IMR-90 (cell line): ENCODE measurements at regions not wholly inside any gene's neighbourhood (a gene's known extent, or its start where the extent isn't known, plus 50 kb on each side); places are given as distances from the start of the nearest gene placed in this dataset.

Experiments
- ATAC-seq: fragments of 200-7000 bp; cut with Tn5 transposase; 2 replicates; pipeline ENCODE4 v1.9.1; 2020; ENCODE audit warnings: low read depth, mild to moderate bottlenecking, moderate library complexity
- BruUV-seq: library from RNA; stranded (reverse); fragments of 400-500 nt; replicated peaks from 2 replicates; lab custom pipeline; 2021; lab: Mats Ljungman, UMichigan
- CTCF ChIA-PET: fragments of 300-600 bp; formaldehyde crosslinking; extraction: SDS; loops from one replicate; lab custom pipeline; 2021; ENCODE audit warnings: antibody characterized with exemption; lab: Yijun Ruan, JAX
- POLR2A ChIA-PET: fragments of 300-600 bp; sonication (Branson Sonifier 250); formaldehyde crosslinking; loops from one replicate; lab custom pipeline; 2022; ENCODE audit warnings: antibody characterized with exemption; ENCODE audit not compliant: unreplicated experiment; lab: Charles Lee
- DNase-seq: peaks from one replicate; pipeline ENCODE4 v3.0.0; 2013
- H2AFZ ChIP-seq: replicated peaks from 2 replicates; pipeline ENCODE3; 2013; ENCODE audit warnings: low read length, mild to moderate bottlenecking; ENCODE audit not compliant: poor library complexity
- H2AK5ac ChIP-seq: 2 replicates; pipeline ENCODE4 v1.6.1; 2013; ENCODE audit warnings: low read depth, low read length, inconsistent platforms
- H2AK9ac ChIP-seq: replicated peaks from 2 replicates; pipeline ENCODE3; 2013; ENCODE audit warnings: mild to moderate bottlenecking, low read depth, low read length, moderate library complexity; ENCODE audit not compliant: poor library complexity
- H2BK120ac ChIP-seq: 2 replicates; pipeline ENCODE4 v1.6.1; 2013; ENCODE audit warnings: low read depth, low read length, inconsistent platforms
- H2BK15ac ChIP-seq: 3 replicates; pipeline ENCODE4 v1.6.1; 2013; ENCODE audit warnings: low read depth, low read length, inconsistent platforms
- H2BK20ac ChIP-seq: 2 replicates; pipeline ENCODE4 v1.6.1; 2013; ENCODE audit warnings: low read depth, mild to moderate bottlenecking, inconsistent platforms, low read length, moderate library complexity
- H2BK5ac ChIP-seq: 2 replicates; pipeline ENCODE4 v1.6.1; 2013; ENCODE audit warnings: mild to moderate bottlenecking, low read depth, low read length, inconsistent platforms; ENCODE audit not compliant: poor library complexity, severe bottlenecking
- H3K14ac ChIP-seq: replicated peaks from 2 replicates; pipeline ENCODE4 v1.6.1; 2013; ENCODE audit warnings: low read depth, low read length, inconsistent platforms
- H3K18ac ChIP-seq: 2 replicates; pipeline ENCODE4 v1.6.1; 2013; ENCODE audit warnings: low read depth, low read length, control low read depth
- H3K23ac ChIP-seq: 2 replicates; pipeline ENCODE4 v1.6.1; 2013; ENCODE audit warnings: low read depth, low read length, inconsistent platforms
- H3K27ac ChIP-seq: 2 replicates; pipeline ENCODE4 v1.5.1; 2013; ENCODE audit warnings: mild to moderate bottlenecking, control low read depth, low read length; ENCODE audit not compliant: insufficient read depth
- H3K27me3 ChIP-seq: 2 replicates; pipeline ENCODE4 v1.6.1; 2013; ENCODE audit warnings: low read length; ENCODE audit not compliant: control insufficient read depth, insufficient read depth
- H3K36me3 ChIP-seq: 2 replicates; pipeline ENCODE4 v1.6.1; 2013; ENCODE audit warnings: low read length, mixed read lengths; ENCODE audit not compliant: control insufficient read depth, insufficient read depth
- H3K4ac ChIP-seq: 2 replicates; pipeline ENCODE4 v1.6.1; 2013; ENCODE audit warnings: low read depth, low read length, inconsistent platforms
- H3K4me1 ChIP-seq: 2 replicates; pipeline ENCODE4 v1.6.1; 2013; ENCODE audit warnings: low read length, mixed read lengths; ENCODE audit not compliant: control insufficient read depth, insufficient read depth
- H3K4me2 ChIP-seq: 2 replicates; pipeline ENCODE4 v1.6.1; 2013; ENCODE audit warnings: low read depth, mild to moderate bottlenecking, control low read depth, low read length, moderate library complexity
- H3K4me3 ChIP-seq: 2 replicates; pipeline ENCODE4 v1.5.1; 2013; ENCODE audit warnings: low read depth, mild to moderate bottlenecking, control low read depth, low read length, moderate library complexity; ENCODE audit not compliant: insufficient read depth
- H3K56ac ChIP-seq: 2 replicates; pipeline ENCODE4 v1.6.1; 2013; ENCODE audit warnings: low read length, inconsistent platforms; ENCODE audit not compliant: insufficient read depth; ENCODE audit errors: extremely low read depth
- H3K79me1 ChIP-seq, 2 experiments: 2 replicates each; pipeline ENCODE4 v1.6.1; 2013; ENCODE audit warnings: low read length in 2 of 2, inconsistent platforms in 1 of 2, low read depth in 1 of 2
- H3K9ac ChIP-seq: 2 replicates; pipeline ENCODE4 v1.6.1; 2013; ENCODE audit warnings: low read depth, low read length, control low read depth
- H3K9me1 ChIP-seq: 2 replicates; pipeline ENCODE4 v1.6.1; 2013; ENCODE audit warnings: low read length, inconsistent platforms; ENCODE audit not compliant: insufficient read depth
- H3K9me3 ChIP-seq: 2 replicates; pipeline ENCODE4 v1.6.1; 2013; ENCODE audit warnings: low read length; ENCODE audit not compliant: control insufficient read depth, insufficient read depth
- H4K20me1 ChIP-seq: 2 replicates; pipeline ENCODE4 v1.6.1; 2013; ENCODE audit warnings: low read length, inconsistent platforms; ENCODE audit not compliant: insufficient read depth
- H4K5ac ChIP-seq: 2 replicates; pipeline ENCODE4 v1.6.1; 2013; ENCODE audit warnings: mild to moderate bottlenecking, low read depth, low read length, control low read depth
- H4K8ac ChIP-seq, 2 experiments: 2 replicates each; pipeline ENCODE4 v1.6.1; 2013; ENCODE audit warnings: low read depth in 2 of 2, low read length in 2 of 2, control low read depth in 1 of 2, inconsistent platforms in 1 of 2
- H4K91ac ChIP-seq: 2 replicates; pipeline ENCODE4 v1.6.1; 2013; ENCODE audit warnings: low read depth, low read length, inconsistent platforms; ENCODE audit not compliant: insufficient read depth
- BHLHE40 ChIP-seq: fragments of 150-350 bp; IDR thresholded peaks from 2 replicates; pipeline ENCODE4 v1.6.1; 2016; ENCODE audit warnings: mild to moderate bottlenecking, low read depth, low read length
- CEBPB ChIP-seq: IDR thresholded peaks from 2 replicates; pipeline ENCODE4 v1.6.1; 2012; ENCODE audit warnings: low read depth, low read length, improper control_type of control experiment
- CHD1 ChIP-seq: IDR thresholded peaks from 2 replicates; pipeline ENCODE4 v1.6.1; 2012; ENCODE audit warnings: low read depth, low read length, improper control_type of control experiment
- CTCF ChIP-seq: conservative IDR thresholded peaks from 2 replicates; pipeline ENCODE4 v1.5.1; 2012; ENCODE audit warnings: mild to moderate bottlenecking, low read depth, low read length, improper control_type of control experiment
- ELK1 ChIP-seq: fragments of 150-350 bp; IDR thresholded peaks from 2 replicates; pipeline ENCODE4 v1.6.1; 2016; ENCODE audit warnings: low read depth, mild to moderate bottlenecking, low read length, moderate library complexity, borderline replicate concordance
- FOS ChIP-seq: fragments of 150-350 bp; IDR thresholded peaks from 2 replicates; pipeline ENCODE4 v1.6.1; 2016; ENCODE audit warnings: low read depth, low read length
- MAFK ChIP-seq: IDR thresholded peaks from 2 replicates; pipeline ENCODE4 v1.6.1; 2012; ENCODE audit warnings: low read depth, low read length, improper control_type of control experiment
- MAZ ChIP-seq: IDR thresholded peaks from 2 replicates; pipeline ENCODE4 v1.6.1; 2012; ENCODE audit warnings: low read depth, mild to moderate bottlenecking, low read length, improper control_type of control experiment, moderate library complexity, borderline replicate concordance
- MXI1 ChIP-seq: IDR thresholded peaks from 2 replicates; pipeline ENCODE4 v1.6.1; 2012; ENCODE audit warnings: low read depth, mild to moderate bottlenecking, low read length, moderate library complexity, borderline replicate concordance
- NFE2L2 ChIP-seq: fragments of 150-350 bp; IDR thresholded peaks from 2 replicates; pipeline ENCODE4 v1.6.1; 2016; ENCODE audit warnings: low read depth, mild to moderate bottlenecking, low read length
- POLR2A ChIP-seq: IDR thresholded peaks from 2 replicates; pipeline ENCODE4 v1.6.1; 2012; ENCODE audit warnings: mild to moderate bottlenecking, low read depth, low read length
- RAD21 ChIP-seq: IDR thresholded peaks from 2 replicates; pipeline ENCODE4 v1.6.1; 2012; ENCODE audit warnings: low read length, improper control_type of control experiment
- RCOR1 ChIP-seq: IDR thresholded peaks from 2 replicates; pipeline ENCODE4 v1.6.1; 2012; ENCODE audit warnings: mild to moderate bottlenecking, low read length, improper control_type of control experiment; ENCODE audit not compliant: insufficient replicate concordance
- RFX5 ChIP-seq: IDR thresholded peaks from 2 replicates; pipeline ENCODE4 v1.8.0; 2012; ENCODE audit warnings: low read depth, mild to moderate bottlenecking, low read length, moderate library complexity
- SMC3 ChIP-seq: fragments of 150-350 bp; IDR thresholded peaks from 2 replicates; pipeline ENCODE4 v1.6.1; 2016; ENCODE audit warnings: low read depth, mild to moderate bottlenecking, antibody characterized with exemption, low read length, moderate library complexity
- USF2 ChIP-seq: fragments of 150-350 bp; IDR thresholded peaks from 2 replicates; pipeline ENCODE4 v1.6.1; 2017; ENCODE audit warnings: mild to moderate bottlenecking, antibody characterized with exemption, low read length, low read depth
- WGBS, 2 experiments: methylation state at CpG; one replicate each; pipeline versions ENCODE4 v1.1.5 to v1.1.7; 2013; ENCODE audit warnings: missing lambda C conversion rate in 2 of 2; ENCODE audit not compliant: insufficient read length in 1 of 2; ENCODE audit errors: extremely low coverage in 2 of 2; 5-methylcytosine and 5-hydroxymethylcytosine counted together
- dilution Hi-C: fragments of 300-500 bp; cut with HindIII; formaldehyde crosslinking; loops from one replicate; pipeline ENCODE4 v1.14.3; 2018; ENCODE audit warnings: low sequenced_read_pairs; ENCODE audit not compliant: unreplicated experiment
- in situ Hi-C: fragments of 300-500 bp; cut with MboI; formaldehyde crosslinking; loops from 3 replicates; pipeline ENCODE4 v1.14.3; 2019; ENCODE audit warnings: low sequenced_read_pairs, inconsistent platforms, mixed read lengths
- intact Hi-C: fragments of 100-400 bp; cut with micrococcal nuclease; formaldehyde crosslinking; loops from 2 replicates; pipeline ENCODE4 v1.10.0; 2022

- CTCF ChIA-PET, result no interaction called here
- ATAC-seq (no peak), DNase-seq (no peak)
- no peak overlapping the region for H3K14ac ChIP-seq
- BruUV-seq, result no TSS peak
- WGBS, 2 experiments, result 72% methylated on average over 3 of the region's 7 CpGs; no CpG with 5 or more reads in 1 of the 2 experiments
- no peak overlapping the region for H3K18ac ChIP-seq
- no peaks in the 10 kb centered on the region for H3K9me1 ChIP-seq
- H2BK15ac ChIP-seq, result no peak overlapping the region
- H3K56ac ChIP-seq, result no peak overlapping the region
- no peak overlapping the region for H2BK120ac ChIP-seq
- no peak overlapping the region for H3K23ac ChIP-seq
- no peak overlapping the region for H2BK20ac ChIP-seq
- H2AK9ac ChIP-seq, result no peak overlapping the region
- no peak overlapping the region for H2BK5ac ChIP-seq
- H3K9me3 ChIP-seq, result peaks cover 3% of the 10 kb centered on the region; the same call in 1 of the 2 replicates
- H3K27ac ChIP-seq, result no peak overlapping the region
- H3K79me1 ChIP-seq, result no peaks in the 10 kb centered on the region
- no peak overlapping the region for H4K5ac ChIP-seq
- H3K4ac ChIP-seq, result no peak overlapping the region
- H3K36me3 ChIP-seq, result no peaks in the 10 kb centered on the region
- H4K8ac ChIP-seq, result no peak overlapping the region
- no peak overlapping the region for H2AK5ac ChIP-seq
- H3K4me2 ChIP-seq, result no peak overlapping the region
- H3K27me3 ChIP-seq, result no peaks in the 10 kb centered on the region
- no peaks in the 10 kb centered on the region for H4K20me1 ChIP-seq
- in situ Hi-C loops (no loop called here), dilution Hi-C loops (no loop called here), intact Hi-C loops (no loop called here)
- no peak overlapping the region for H2AFZ ChIP-seq
- no peak overlapping the region for H3K4me3 ChIP-seq
- no peak overlapping the region for H3K9ac ChIP-seq
- POLR2A ChIA-PET, result no interaction called here
- H4K91ac ChIP-seq, result no peak overlapping the region
- no peaks in the 10 kb centered on the region for H3K4me1 ChIP-seq
- no peak for TF ChIP-seq FOS
- TF ChIP-seq RCOR1, result no peak
- no peak for TF ChIP-seq NFE2L2
- TF ChIP-seq ELK1, result no peak
- no peak for TF ChIP-seq POLR2A
- no peak for TF ChIP-seq MAFK
- no peak for TF ChIP-seq RFX5
- no peak for TF ChIP-seq MAZ
- no peak for TF ChIP-seq USF2
- TF ChIP-seq CTCF, result no peak
- TF ChIP-seq CEBPB, result no peak
- TF ChIP-seq SMC3, result no peak
- TF ChIP-seq CHD1, result no peak
- no peak for TF ChIP-seq BHLHE40
- no peak for TF ChIP-seq RAD21
- no peak for TF ChIP-seq MXI1
Measured at GRCh38 chr12:127411166-127411915, 855.6 kb upstream of the TMEM132C start.
